ENCODE measurements at regions not wholly inside any gene's neighbourhood (a gene's known extent, or its start where the extent isn't known, plus 50 kb on each side); places are given as distances from the start of the nearest gene placed in this dataset.

DNA sequence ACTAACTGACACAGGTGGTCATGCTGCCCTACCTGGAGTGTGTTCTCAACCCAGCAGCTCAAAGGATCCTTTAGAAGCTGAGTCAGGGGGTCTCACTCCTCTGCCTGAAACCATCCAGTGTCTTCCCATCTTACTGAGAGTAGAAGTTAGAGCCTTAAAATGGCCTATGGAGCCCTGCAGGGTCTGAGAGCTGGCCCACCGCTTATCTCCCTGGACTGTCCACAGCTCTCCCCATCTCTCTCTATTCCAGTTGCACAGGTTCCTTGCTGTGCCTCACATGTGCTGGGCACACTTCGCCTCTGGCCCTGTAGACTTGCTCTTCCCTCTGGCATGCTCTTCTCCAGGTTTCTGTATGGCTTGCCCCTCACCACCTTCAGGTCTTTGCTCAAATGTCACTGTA is 148.6 kb upstream of the CACNA1E start:
- FAIRE-seq (no peak), DNase-seq (ENCODE audit: insufficient read length, low spot score) (no peak)
- TF ChIP-seq TAF1 (IDR thresholded peaks at IDR 0.05; ENCODE audit: low read depth, low read length) (no peak), SPI1 (IDR thresholded peaks at IDR 0.05; ENCODE audit: low read depth, low read length) (no peak), POLR2AphosphoS5 (IDR thresholded peaks at IDR 0.05; ENCODE audit: low read depth, low read length) (no peak)

DNA sequence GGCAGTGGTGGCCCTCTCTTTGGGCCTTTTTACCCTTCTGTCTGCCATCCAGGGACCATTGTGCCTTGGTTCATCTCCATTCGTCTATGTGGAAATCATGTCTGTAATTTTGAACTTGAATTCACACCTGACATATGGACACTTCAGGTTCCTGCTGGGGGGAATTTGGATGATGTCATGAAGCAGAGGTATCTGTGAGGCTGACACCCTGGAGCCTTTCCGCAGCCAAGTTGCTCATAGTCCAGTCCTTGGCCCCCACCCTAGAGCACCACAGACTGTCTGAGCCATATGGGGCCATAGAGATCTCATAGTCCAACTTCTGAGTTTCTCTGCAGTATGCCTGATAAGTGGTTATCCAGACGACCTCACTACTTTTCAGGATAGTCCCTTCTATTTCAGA is 147.7 kb upstream of the CACNA1E start:
- FAIRE-seq: no peak
- TF ChIP-seq SPI1 (IDR thresholded peaks at IDR 0.05; ENCODE audit: low read depth, low read length) (no peak), TAF1 (IDR thresholded peaks at IDR 0.05; ENCODE audit: low read depth, low read length) (no peak), PAX5 (IDR thresholded peaks at IDR 0.05; ENCODE audit: insufficient read depth, low read length, severe bottlenecking) (no peak), POU2F2 (IDR thresholded peaks at IDR 0.05; ENCODE audit: low read depth, low read length) (no peak), POLR2AphosphoS5 (IDR thresholded peaks at IDR 0.05; ENCODE audit: low read depth, low read length) (no peak), POLR2A (IDR thresholded peaks at IDR 0.05; ENCODE audit: low read depth, low read length) (no peak)
- DNase-seq (ENCODE audit: insufficient read length, low spot score): no peak

DNA sequence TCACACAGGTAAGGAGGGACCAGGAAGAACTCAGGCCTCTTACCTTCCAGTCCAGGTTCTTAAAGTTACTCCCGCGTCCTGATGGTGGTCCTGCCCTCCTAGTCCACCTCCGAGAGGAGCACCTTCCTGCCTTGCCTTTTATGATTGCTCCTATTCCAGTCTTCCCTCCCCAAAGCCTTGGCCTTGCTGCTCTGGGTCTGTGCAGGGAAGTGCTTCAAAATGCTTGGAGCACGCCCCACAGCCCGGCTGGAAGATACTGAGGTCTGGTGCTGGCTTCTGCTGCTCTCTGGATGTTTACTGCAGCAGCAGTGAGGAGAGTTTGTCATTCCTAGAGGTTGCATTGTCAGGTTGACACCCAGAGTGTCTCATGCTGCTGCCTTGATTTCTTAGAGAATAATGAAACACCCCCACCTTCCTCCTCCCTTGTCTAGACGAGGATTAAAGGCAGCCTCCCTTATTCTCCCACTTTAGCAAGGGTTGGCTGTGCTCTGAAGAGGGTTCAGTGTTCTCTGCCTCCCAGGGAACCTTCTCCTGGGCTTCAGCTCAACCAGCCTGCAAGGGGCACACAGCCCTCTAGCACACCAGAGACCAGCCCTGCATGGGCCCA is 142.2 kb upstream of the CACNA1E start:
- TF ChIP-seq POLR2A (IDR thresholded peaks at IDR 0.05; ENCODE audit: low read depth, low read length) (no peak), PAX5 (IDR thresholded peaks at IDR 0.05; ENCODE audit: insufficient read depth, low read length, severe bottlenecking) (no peak), POU2F2 (IDR thresholded peaks at IDR 0.05; ENCODE audit: low read depth, low read length) (no peak), SPI1 (IDR thresholded peaks at IDR 0.05; ENCODE audit: low read depth, low read length) (no peak), POLR2AphosphoS5 (IDR thresholded peaks at IDR 0.05; ENCODE audit: low read depth, low read length) (no peak), TAF1 (IDR thresholded peaks at IDR 0.05; ENCODE audit: low read depth, low read length) (no peak)
- no peak for FAIRE-seq

DNA sequence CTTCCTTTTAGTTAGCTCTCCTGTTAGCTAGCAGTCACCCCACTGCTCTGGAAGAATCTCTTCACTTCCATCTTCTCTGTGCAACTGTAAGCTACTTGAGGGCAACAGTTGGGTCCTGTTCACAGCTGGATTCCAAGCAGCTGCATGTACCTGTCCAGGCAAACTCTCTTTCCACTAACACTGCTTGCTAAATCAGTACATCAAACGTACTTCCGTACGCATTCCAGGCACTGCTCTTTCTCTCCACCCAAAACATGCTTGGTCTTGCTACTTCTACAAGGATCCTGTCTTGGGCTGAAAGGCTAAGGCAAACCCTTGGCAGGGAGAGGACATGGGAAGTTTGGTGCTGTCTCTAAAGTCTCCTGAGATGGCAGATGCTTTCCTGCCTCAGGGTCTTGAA is 139.2 kb upstream of the CACNA1E start:
- no peak for DNase-seq (ENCODE audit: insufficient read length, low spot score)
- FAIRE-seq: no peak
- no peak for TF ChIP-seq POLR2AphosphoS5 (IDR thresholded peaks at IDR 0.05; ENCODE audit: low read depth, low read length)

More for the DNA sequence above, 142.2 kb upstream of the CACNA1E start:
- no peak for DNase-seq (ENCODE audit: insufficient read length, low spot score)

DNA sequence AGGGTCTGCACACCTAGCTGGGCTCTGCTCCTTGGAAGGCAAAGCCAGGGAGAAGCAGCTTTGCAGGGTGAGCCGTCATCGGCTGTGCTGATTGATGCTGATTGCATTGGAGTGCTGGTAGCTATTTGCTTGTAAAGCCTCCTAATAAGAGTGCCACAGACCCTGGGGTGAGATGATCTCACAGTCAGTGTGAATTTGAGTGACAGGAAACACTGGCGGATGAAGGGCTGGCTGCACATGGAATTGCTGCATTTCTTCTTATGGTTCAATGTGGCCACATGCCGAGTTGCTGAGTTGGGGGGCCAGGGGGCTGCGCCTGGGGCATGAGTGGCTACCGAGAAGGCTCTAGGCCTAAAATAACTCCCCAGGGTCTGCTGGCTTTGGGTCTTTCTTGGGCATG is 138.2 kb upstream of the CACNA1E start:
- FAIRE-seq: no peak
- no peak for DNase-seq (ENCODE audit: insufficient read length, low spot score)
- no peak for TF ChIP-seq POLR2A (IDR thresholded peaks at IDR 0.05; ENCODE audit: low read depth, low read length)
- no peak for TF ChIP-seq TAF1 (IDR thresholded peaks at IDR 0.05; ENCODE audit: low read depth, low read length)
- no peak for TF ChIP-seq POU2F2 (IDR thresholded peaks at IDR 0.05; ENCODE audit: low read depth, low read length)
- TF ChIP-seq PAX5 (IDR thresholded peaks at IDR 0.05; ENCODE audit: insufficient read depth, low read length, severe bottlenecking): no peak
- TF ChIP-seq SPI1 (IDR thresholded peaks at IDR 0.05; ENCODE audit: low read depth, low read length): no peak
- no peak for TF ChIP-seq POLR2AphosphoS5 (IDR thresholded peaks at IDR 0.05; ENCODE audit: low read depth, low read length)

DNA sequence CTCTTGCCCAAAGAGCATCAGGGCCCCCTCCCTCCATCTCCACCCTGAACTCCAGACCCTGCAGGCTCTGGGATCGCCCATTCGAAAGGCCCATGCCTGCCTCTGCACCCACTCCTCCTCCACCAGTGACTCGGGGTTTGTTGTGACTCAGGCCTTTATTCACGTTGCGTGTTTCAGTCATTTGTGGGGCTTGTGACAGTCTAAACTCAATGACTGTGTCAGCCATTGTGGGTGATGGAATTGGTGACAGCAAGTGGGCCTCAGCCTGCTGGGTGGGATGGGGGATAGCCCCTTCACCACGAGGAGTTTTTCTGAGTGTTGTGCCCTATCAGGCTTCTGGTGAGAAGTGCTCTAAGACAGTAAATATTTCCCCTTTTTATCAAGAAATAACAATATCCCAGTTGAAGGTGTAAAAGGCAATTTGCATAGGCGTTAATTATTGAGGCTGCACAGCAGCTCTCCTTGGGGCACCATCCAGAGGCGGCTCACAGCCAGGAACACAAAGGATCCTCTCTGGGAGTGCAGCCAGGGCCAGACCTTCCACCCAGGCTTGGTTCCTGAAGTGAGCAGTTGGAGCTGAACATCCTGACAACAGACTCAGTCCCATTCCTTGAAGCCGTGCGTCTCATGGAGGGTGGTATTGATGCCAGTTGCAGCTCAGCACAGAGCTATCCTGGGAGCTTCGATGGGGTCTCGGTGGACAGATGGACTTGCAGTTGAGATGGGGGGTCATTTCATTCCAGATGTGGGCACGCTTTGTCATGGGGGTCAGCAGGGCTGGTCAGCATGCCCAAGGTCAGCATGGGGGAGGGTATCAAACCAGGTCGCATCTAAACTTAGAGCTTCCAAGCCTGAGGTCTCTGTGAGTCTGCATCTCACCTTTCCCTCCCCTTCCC is 135.6 kb upstream of the CACNA1E start:
- DNase-seq (ENCODE audit: insufficient read length, low spot score) (no peak), FAIRE-seq (no peak)
- no peak for TF ChIP-seq POLR2A (IDR thresholded peaks at IDR 0.05; ENCODE audit: low read depth, low read length)
- TF ChIP-seq SPI1 (IDR thresholded peaks at IDR 0.05; ENCODE audit: low read depth, low read length): no peak

DNA sequence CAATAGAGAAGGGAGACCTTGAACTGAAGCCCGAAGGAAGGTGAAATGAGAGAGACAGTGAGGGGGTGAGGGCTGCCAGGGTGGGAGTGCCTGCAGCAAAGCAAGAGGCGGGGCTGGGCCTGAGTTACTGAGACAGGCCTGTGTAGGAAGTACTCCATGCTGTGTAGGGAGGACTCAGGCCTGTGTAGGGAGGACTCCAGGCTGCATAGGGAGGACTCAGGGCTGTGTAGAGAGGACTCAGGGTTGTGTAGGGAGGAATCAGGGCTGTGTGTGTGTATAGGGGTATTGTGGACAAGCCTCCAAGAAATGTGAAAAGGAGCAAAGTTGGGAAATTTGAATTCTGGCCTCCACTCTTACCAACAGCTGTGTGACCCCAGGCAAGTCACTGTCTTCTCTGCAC is 133.8 kb upstream of the CACNA1E start:
- DNase-seq (ENCODE audit: insufficient read length, low spot score) (no peak), FAIRE-seq (no peak)
- TF ChIP-seq PAX5 (IDR thresholded peaks at IDR 0.05; ENCODE audit: insufficient read depth, low read length, severe bottlenecking) (no peak), TAF1 (IDR thresholded peaks at IDR 0.05; ENCODE audit: low read depth, low read length) (no peak)

DNA sequence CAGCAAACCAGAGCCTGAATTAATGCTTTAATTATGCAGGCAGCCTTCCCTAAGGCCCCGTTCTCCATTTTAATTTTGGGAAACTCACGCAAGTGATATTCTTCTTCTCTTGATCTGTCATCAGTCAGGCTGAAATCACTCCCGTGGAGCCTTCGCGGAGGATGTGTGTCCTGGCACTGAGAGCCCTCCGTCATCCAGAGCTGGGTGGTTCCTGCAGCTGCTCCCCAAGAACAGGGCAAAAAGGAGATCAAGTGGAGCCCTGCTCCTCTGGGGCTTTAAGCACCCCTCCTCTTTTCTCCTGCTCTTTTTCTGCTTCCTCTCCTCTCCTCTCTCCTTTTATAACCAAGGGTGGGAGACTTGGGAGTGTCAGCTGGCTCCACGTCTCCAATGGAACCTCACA is 133.2 kb upstream of the CACNA1E start:
- TF ChIP-seq TAF1 (IDR thresholded peaks at IDR 0.05; ENCODE audit: low read depth, low read length) (no peak), POLR2AphosphoS5 (IDR thresholded peaks at IDR 0.05; ENCODE audit: low read depth, low read length) (no peak), POU2F2 (IDR thresholded peaks at IDR 0.05; ENCODE audit: low read depth, low read length) (no peak), POLR2A (IDR thresholded peaks at IDR 0.05; ENCODE audit: low read depth, low read length) (no peak), SPI1 (IDR thresholded peaks at IDR 0.05; ENCODE audit: low read depth, low read length) (no peak), PAX5 (IDR thresholded peaks at IDR 0.05; ENCODE audit: insufficient read depth, low read length, severe bottlenecking) (no peak)
- FAIRE-seq: no peak
- DNase-seq (ENCODE audit: insufficient read length, low spot score): no peak

DNA sequence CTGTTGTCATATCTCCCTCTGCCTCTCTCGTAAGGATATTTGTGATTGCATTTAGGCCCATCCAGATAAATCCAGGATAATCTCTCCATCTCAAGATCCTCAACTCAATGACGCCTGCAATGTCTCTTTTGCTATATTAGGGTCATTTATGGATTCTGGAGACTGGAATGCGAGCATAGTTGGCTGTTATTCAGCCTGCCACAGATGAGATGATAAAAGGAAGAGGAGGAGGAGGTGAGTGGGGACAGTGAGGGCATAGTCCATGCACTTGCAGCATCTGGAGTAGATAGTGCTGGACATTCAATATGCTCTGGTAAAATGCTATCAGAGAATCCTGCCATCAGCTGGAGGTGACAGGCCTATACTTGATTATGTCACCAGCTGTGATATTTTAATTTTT is 131.6 kb upstream of the CACNA1E start:
- no peak for TF ChIP-seq PAX5 (IDR thresholded peaks at IDR 0.05; ENCODE audit: insufficient read depth, low read length, severe bottlenecking)
- TF ChIP-seq POLR2A (IDR thresholded peaks at IDR 0.05; ENCODE audit: low read depth, low read length): no peak
- no peak for TF ChIP-seq SPI1 (IDR thresholded peaks at IDR 0.05; ENCODE audit: low read depth, low read length)
- no peak for TF ChIP-seq POU2F2 (IDR thresholded peaks at IDR 0.05; ENCODE audit: low read depth, low read length)
- TF ChIP-seq TAF1 (IDR thresholded peaks at IDR 0.05; ENCODE audit: low read depth, low read length): no peak
- TF ChIP-seq POLR2AphosphoS5 (IDR thresholded peaks at IDR 0.05; ENCODE audit: low read depth, low read length): no peak
- no peak for DNase-seq (ENCODE audit: insufficient read length, low spot score)
- FAIRE-seq: no peak

DNA sequence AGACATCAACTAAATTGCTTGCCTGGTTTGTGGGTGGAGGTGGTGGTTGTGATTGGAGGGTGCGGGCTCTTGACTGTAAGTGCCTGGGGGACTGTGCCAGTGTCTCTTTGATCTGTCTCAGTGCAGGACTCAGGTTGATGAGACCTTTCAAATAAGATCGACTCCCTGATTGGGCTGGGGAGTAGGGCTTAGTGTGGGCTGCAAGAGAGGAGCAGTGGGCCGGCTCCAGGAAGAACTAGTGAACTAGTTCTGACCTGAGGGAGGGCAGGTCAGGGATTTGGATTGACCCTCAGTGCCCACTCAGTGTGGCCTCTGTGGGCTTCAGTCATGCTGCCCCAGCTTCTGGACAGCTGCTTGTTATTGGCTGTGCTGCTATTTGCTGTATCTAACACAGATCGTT is 130.6 kb upstream of the CACNA1E start:
- no peak for TF ChIP-seq POU2F2 (IDR thresholded peaks at IDR 0.05; ENCODE audit: low read depth, low read length)
- no peak for DNase-seq (ENCODE audit: insufficient read length, low spot score)
- FAIRE-seq: no peak

Data from GM12891 (cell line).